GM21515 (cell line): ENCODE measurements at regions not wholly inside any gene's neighbourhood (a gene's known extent, or its start where the extent isn't known, plus 50 kb on each side); places are given as distances from the start of the nearest gene placed in this dataset.

Source experiments
- ATAC-seq: cut with Tn5 transposase; IDR thresholded peaks from one replicate; pipeline ENCODE4 v1.9.1; 2021; ENCODE audit not compliant: unreplicated experiment

DNA sequence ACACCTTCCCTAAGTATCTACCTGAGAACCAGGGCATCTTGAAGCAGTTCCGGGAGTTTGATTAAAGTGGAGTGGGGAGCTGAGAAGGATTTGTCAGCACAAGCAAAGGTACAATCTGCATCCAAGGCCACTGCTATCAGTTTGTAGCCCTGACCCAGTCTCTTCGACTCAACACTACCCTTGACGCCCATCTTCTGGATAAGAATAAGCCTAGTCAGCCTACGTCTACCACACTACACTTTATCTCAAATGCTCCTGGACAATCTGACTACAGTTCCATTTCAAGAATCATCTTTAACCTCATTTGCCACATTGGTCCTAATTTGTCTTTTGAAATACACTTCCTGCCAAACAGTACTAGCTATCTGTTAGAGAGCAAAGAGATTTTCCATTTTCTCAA, 134.1 kb upstream of the C1GALT1 start:
- no peak for ATAC-seq

DNA sequence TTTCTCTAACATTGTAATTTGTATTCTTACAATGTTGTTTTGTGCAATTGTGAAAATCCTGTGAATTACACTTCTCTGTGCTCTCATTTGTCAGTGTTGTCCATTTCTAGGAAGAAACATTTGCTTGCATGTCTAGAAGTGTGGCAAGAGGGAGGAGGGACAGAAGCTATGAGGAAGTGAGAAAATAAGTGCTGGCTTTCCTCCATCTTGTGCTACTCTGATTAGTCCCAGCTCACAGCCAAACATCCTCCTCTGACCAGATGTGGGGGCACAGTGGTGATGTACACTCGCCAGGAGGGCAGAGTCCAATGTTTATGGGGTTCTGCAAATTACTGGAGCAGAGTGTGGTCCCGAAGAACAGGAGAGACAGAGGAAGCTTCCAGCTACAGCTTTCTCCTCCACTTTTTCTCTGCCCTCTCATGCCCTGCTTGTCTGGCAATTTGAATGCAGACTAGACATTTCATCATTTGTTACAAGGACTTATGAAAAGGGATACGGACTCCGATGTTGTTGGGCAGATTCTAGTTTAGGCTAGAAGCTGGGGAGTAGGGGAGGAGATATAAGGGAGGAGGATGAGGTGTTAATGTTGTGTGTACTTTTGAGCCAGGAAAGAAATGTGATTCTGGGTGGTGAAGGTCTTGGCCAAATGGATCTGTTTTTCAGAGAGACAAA, 131.0 kb upstream of the C1GALT1 start:
- no peak for ATAC-seq

DNA sequence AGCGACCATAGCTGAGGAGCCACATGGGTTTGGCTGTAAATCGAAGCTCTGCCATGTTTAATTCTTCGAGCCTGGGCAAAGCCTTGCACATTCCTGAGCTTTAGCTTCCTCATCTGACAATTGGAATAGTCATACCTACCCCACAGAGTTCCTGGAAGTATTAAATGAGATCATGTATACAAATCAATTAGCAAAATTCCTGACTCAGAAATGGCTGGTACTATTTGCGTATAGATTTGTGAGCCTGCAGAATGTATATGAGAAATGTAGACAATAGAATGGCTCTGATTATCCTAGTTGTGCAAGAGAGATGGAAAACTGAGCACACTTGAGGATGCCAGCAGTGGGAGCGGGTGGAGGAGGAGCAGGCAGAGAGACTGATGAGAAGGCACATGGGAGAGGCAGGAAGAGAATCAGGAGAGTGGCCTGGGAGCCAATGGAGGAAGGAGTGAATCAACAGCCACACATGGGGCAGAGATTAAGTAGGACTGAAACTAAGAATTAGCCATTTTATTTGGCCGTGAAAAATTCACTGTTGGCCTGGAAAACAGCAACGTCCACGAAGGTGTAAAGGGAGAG, 128.0 kb upstream of the C1GALT1 start:
- ATAC-seq, result no peak

DNA sequence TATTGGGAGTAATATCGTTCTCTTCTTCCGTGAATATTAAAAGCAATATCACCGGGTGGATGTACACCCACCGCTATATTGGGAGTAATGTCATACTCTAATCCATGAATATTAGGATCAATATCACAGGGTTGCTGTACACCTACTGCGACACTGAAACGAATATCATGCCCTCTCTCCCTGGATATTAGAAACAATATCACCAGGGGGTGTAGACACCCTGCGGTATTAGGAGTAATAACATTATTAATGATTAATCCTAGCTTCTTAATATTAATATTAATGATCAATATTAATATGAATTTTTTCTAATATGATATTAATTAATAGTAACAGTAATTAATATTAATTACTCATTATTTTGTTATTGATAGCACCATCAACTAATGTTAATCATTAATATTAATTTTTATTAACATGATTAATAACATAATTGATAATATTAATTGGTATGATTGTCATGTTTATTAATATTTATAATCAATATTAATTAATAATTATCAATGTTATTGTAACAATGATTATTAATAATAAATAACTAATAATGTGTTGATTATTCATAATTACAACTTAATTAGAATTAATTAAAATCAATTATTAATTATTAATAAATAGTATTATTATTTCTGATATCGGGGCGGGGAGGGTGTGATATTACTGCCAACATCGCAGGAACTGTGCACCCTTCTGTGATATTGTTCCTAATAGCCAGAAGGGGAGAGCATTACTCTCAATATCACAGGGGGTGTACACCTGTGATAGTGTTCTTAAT, 121.3 kb upstream of the C1GALT1 start:
- no peak for ATAC-seq

DNA sequence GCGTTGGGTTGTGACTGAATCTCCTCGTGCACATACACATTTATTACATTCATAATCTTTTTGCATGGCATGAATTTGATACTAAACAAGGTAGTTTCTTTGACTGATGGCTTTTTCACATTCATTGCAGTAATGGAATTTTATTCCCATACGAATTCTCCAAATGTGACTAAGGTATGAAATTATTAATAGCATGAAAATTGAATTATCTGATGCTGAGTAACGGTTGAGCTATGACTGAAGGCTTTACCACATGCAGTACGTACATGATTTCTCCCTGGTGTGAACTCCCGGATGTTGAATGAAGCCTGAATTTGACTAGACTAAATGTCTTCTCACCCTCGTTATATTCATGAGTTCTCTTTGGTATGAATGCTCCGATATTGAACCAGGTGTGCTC, 104.4 kb upstream of the C1GALT1 start:
- no peak for ATAC-seq

DNA sequence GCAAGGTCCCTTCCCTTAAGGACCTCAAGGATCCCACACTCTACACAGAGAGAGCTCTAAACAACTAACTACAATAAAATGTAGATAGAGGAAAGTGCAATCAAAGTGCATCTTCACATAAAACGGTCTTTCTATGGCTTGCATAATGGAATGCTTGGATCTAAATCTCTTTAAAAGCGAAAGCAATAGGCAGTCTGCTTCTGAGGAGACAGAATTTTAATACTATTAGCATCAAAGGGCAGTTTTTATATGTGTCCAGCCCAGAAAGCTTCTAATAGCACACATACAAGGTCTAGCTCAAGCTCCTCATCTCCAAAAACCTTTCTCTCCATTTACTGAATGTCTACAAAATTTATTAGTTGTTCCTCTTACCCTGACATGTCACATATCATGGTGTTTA, 101.5 kb upstream of the C1GALT1 start:
- ATAC-seq, result no peak

DNA sequence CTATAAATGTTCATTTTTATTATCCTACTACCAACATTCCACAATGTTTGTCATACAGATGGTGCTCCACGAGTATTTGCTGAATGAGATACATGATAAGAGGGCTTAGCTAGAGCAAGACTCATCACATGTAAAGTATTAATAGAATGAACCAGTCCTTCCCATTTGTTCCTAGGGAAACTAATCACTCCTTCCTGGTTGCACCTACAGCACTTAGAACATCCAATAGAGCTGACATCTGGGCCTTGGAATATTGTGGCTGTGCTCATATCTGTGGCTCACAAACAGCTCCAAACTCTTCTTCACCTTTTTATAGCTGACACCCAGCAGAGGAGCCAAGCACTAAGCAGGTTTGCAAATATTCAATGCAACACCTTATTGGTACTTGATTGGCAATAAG, 91.9 kb upstream of the C1GALT1 start:
- no peak for ATAC-seq

DNA sequence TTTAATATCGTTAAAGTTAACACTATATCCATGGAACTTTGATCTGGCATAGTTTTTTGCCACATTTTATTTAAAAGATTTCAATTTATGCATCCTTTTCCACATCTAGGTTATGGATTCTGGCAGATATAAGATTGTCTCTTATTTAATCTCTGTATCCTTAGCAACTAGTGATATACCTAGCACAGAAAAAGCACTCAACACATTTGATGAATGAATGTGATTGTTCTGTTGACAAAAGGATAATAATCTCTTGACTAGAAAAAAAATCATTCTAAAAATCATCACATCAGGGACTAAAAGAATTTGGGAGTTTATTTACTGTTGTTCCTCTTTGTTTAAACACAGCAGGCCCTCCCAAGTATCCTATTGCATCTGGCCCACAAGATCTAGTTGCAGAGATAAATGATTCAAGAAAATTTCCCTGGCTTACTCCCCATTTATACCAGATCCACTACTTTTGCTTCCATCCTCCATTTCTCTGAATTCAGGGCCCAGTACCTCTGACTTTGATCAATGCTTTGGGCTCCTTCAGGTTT, 84.0 kb upstream of the C1GALT1 start:
- no peak for ATAC-seq

DNA sequence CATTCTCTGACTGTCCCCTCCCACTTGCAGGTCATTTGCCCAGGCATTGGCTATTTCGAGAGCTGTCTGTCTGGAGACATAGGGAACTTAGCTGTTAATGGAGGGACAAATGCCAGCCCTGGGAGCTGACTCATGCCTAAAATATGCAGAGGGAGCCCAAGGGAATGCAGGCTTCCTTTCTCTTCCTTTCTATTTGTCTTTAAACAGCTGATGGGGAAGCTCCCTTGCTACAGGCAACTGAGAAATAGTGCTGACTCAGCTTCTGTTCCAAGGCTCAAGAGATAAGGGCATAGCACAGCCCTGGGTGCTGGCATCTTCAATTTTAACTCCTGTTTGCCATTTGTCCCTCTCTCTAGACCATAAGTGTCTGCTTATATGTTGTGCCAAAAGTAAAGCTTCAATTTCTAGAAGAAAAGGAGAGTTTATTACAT, 82.7 kb upstream of the C1GALT1 start:
- no peak for ATAC-seq

DNA sequence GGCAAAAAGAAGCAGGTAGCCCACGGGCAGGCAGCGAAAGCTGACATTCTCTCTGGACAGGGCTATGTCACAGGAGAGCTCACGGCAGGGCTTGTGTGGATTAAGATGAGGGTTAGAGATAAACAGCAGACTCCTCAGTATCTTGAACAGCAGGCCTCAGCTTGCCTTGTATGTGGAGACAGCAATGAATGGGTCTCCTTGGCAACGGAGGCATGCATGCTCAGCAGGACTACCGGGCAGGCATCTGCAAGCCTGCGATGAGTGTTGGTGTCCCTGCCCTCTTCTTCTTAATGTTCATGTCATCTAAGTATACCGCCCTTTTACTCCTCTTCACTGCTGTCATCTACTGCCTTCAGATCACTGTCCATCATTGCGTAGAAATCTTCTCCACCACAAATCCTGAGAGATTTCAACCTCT, 81.9 kb upstream of the C1GALT1 start:
- no peak for ATAC-seq

DNA sequence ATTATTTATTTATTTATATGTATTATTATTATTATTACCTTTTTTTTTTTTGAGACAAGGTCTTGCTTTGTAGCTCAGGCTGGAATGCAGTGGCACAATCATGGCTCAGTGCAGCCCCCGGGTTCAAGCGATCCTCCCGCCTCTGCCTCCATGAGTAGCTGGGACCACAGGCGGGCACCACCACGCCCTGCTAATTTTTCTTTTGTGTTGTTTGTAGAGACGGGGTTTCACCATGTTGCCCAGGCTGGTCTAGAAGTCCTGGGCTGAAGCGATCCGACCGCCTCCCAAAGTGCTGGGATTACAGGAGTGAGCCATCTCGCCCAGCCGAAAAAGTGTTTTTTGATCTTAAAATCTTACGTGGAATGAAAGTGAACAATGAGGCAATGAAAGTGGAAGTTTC, 79.4 kb upstream of the C1GALT1 start:
- ATAC-seq, result no peak

DNA sequence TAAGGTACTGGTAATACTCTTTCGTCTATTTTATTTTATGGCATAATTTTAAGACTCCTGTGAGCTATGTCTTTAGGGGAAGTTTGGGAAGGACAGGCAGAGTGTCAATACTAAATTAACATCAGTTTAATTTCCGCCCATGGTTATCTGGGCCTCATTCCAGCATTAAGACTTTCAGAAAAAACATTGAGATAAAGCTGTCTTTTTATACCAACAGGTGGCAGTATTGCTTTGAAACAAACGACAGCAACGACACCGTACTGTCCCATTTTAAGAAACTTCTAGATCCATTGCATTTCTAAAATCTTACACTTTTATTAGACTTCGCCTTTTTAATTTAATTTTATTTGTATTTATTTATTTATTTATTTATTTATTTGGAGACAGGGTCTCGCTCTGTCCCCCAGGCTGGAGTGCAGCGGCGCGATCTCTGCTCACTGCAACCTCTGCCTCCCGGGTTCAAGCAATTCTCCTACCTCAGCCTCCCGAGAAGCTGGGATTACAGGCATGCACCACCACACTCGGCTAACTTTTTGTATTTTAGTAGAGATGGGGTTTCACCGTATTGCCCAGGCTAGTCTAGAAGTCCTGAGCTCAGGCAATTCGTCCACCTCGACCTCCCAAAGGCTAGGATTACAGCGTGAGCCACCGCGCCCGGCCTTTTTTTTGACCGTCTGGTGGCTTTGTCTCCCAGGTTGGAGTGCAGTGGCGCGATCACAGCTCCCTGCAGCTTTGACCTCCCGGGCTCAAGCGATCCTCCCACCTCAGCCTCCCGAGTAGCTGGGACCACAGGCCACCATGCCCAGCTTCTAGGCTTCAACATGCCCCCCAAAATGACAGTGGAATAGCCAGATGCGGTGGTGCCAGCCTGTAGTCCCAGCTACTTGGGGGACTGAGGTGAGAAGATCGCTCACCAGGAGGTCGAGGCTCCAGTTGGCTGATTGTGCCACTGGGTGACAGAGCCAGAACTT, 78.7 kb upstream of the C1GALT1 start:
- peak; percentile 77 for ATAC-seq

DNA sequence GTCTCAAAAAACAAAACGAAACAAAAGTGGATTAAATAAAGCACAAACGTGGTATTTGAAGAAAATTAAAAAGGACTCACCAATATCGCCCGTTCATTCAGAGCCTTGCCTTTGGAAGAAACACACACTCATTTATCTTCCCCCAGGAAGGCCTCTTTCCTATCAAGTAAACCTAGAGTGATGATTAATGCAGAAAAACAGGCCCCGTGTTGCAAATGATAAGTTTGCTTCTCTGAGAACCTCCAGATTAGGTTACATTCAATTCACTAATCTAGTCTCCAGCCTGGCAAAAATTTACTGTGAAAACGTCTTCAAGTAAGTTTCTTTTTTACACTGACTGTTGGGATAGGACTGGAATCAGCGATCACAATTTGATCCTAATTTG, 78.0 kb upstream of the C1GALT1 start:
- ATAC-seq, result no peak

DNA sequence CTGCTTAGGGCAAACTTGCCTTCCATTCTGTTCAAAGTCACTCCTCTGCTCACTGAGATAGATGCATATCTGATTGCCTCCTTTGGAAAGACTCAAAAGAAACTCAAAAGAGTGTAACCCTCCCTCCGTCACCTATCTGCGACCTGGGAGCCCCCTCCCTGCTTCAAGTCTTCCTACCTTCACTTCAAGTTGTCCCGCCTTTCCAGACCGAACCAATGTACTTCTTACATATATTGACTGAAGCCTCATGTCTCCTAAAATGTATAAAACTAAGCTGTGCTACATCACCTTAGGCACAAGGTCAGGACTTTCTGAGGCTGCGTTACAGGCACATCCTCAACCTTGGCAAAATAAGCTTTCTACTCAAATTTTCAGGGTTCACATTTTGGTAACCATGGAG, 77.4 kb upstream of the C1GALT1 start:
- ATAC-seq, result no peak

DNA sequence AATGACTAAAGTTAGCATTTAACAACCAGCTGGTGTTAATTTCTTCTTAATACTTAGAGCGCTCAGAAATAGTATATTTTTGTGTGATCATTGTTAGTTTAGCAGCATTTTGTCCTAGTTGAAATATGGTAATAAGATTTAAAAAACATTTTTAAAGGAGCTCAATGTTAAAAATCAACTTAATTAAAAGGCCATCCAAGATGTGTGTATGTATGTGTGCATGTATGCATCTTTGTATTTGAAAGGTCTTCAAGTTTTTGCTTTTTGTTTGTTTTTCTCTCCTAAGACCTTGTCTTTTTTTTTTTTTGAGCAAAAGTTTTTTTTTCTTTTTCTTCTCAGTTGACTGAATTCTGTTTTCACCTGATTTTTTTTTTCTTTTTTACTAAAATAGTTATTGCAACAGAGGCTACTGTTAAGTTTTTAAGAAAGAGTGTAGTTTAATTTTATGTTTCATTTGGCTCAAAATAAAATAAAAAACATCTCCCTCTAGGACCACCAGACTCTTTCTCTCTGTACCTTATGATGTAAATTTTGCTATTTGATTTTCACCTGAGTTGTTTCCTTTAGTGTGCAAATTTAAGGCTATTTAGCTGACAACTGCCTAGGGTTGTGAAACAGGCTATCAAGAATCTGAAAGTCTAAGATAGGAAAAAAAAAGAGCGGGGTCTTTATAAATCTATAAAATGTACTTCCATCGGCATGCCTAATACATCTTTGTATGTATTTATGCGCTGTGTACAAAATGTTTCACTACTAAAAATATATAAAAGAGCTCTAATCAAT, 76.4 kb upstream of the C1GALT1 start:
- no peak for ATAC-seq

DNA sequence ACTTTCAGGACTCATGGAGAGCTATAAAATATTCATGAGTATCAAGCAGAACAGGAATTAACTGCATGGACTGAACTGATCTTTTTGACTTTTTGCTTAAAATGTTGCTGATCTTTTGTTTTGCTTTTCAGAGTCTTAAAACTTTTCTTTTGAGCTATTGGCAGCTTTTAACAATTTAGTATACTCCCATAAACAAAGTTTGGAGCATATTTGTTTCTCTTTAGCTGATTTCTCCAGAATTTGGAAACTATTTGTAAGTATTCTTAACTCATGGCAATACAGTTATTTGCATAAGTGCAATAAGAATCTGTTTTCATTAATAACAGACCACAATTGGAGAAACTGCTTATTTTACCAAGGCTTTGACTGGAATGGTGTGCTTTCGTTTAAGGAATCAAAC, 73.4 kb upstream of the C1GALT1 start:
- no peak for ATAC-seq

DNA sequence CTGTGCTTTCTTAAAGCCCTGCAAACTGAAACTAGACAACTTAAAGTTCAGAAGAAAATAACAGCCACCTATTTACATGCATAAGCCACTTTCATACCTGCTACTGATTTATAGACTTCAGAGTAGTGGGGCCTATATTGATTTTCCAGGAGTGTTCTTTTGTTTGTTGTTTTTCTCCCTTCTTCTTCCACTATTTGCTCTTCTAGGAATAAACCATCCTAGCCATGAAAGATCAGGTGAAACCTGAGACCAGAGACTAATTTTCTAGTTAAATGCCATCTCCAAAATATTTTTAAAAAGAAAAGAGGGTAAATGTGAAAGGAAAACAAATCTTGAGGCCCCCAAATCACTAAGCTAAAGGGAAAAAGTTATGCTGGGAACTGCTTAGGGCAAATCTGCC, 72.4 kb upstream of the C1GALT1 start:
- ATAC-seq, result no peak

DNA sequence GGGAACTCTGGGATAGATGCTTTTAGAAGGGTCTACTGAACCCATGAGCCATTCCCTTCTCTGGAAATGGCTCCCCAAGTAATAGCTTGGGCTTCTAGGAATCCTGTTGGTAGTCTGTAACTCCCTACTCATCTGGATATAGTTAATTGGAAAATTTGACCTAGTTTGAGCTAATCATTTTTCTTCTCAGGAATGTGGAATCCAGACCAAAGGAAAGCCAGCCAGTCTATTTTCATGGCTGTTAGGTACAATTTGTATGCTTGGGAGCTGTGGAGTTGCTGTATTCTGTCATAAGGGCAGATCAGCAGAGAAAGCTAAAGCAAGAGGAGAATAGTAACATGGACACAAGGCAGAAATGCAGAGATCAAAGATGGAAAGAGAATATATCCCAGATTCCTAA, 71.6 kb upstream of the C1GALT1 start:
- ATAC-seq, result no peak

DNA sequence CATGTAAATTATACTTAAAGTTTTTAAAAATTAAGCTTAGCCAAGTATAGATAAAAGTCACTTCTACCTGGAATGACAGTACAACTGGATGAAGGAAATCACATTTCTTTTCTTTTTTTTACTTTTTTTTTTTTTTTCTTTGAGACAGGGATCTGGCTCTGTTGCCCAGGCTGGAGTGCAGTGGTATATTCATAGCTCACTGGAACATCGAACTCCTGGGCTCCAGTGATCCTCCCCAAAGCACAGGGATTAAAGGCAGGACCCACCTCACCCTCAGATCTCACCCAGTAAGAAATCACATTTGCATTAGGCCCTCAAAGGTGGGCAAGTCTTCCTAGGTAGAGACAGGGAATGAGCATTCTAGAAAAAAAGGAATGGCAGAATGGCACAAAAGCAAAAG, 69.5 kb upstream of the C1GALT1 start:
- ATAC-seq, result no peak

DNA sequence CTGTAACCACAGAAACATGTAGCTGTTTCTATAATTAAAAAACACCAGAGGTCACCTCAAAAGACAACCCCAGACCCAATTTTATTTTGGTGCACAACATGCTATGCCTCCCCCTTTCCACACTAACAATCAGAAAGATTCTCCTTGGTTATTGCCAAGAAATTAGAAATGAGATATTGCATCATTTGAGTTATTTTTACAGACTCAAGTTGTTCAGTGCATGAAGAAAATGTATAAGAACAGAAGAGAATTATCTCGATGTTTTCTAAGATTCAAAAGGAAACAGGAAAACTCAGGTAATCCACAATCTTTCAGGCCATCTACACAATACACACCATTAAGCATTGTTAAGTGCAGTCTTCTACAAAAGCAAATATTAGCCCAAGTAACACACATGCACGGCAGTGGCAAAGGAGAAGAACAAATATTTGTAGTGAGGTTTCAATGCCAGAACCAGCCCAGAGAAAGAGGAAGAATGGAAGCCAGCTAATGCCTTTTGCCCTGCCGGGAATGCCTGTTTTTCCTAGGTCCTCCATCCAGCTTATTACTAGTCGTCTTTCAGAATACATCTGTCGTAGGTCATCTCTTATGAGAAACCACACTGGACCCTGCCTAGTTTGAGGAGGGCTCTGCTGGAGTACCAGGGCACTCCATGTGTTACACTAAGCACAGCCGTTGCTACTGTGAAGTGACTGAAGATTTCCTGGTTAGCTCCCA, 67.6 kb upstream of the C1GALT1 start:
- ATAC-seq, result no peak
